Suprapubic skin (tissue), 3 donors: ENCODE measurements at regions not wholly inside any gene's neighbourhood (a gene's known extent, or its start where the extent isn't known, plus 50 kb on each side); places are given as distances from the start of the nearest gene placed in this dataset.

Source experiments
- EP300 ChIP-seq: sonication (generic); formaldehyde crosslinking; IDR thresholded peaks from one replicate; pipeline ENCODE4 v1.6.1; 2017; ENCODE audit warnings: antibody characterized with exemption
- TF ChIP-seq, protein P1 (sequence below), 2 donors: fragments of 200-600 bp in 1 of 2; fragments of 450-650 bp in 1 of 2; sonication (generic) in 1 of 2; IDR thresholded peaks; one replicate each; pipeline ENCODE4 v1.5.1; 2016 to 2019; ENCODE audit warnings: antibody characterized with exemption in 2 of 2, mild to moderate bottlenecking in 1 of 2, moderate library complexity in 1 of 2

GRCh38 chr5:87576867-87577266 is 164.1 kb upstream of the CCNH start:
- TF ChIP-seq, protein P1, sequence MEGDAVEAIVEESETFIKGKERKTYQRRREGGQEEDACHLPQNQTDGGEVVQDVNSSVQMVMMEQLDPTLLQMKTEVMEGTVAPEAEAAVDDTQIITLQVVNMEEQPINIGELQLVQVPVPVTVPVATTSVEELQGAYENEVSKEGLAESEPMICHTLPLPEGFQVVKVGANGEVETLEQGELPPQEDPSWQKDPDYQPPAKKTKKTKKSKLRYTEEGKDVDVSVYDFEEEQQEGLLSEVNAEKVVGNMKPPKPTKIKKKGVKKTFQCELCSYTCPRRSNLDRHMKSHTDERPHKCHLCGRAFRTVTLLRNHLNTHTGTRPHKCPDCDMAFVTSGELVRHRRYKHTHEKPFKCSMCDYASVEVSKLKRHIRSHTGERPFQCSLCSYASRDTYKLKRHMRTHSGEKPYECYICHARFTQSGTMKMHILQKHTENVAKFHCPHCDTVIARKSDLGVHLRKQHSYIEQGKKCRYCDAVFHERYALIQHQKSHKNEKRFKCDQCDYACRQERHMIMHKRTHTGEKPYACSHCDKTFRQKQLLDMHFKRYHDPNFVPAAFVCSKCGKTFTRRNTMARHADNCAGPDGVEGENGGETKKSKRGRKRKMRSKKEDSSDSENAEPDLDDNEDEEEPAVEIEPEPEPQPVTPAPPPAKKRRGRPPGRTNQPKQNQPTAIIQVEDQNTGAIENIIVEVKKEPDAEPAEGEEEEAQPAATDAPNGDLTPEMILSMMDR (IDR thresholded peaks at IDR 0.05): no peak
- TF ChIP-seq EP300: no peak
